Fibroblast of pulmonary artery (primary cell): ENCODE measurements at regions not wholly inside any gene's neighbourhood (a gene's known extent, or its start where the extent isn't known, plus 50 kb on each side); places are given as distances from the start of the nearest gene placed in this dataset.

Experiments used
- DNase-seq: peaks from one replicate; pipeline ENCODE4 v3.0.0-alpha.2; 2010; ENCODE audit warnings: low read depth
- H3K4me3 ChIP-seq: replicated peaks from 2 replicates; pipeline ENCODE4 v1.5.1; 2011; ENCODE audit warnings: low read depth, mild to moderate bottlenecking, control low read depth, low read length, moderate library complexity
- TF ChIP-seq, protein P1 (sequence below): IDR thresholded peaks from 2 replicates; pipeline ENCODE4 v1.5.1; 2011; ENCODE audit warnings: mild to moderate bottlenecking, control low read depth, low read length, inconsistent platforms; ENCODE audit errors: missing control alignments

DNA sequence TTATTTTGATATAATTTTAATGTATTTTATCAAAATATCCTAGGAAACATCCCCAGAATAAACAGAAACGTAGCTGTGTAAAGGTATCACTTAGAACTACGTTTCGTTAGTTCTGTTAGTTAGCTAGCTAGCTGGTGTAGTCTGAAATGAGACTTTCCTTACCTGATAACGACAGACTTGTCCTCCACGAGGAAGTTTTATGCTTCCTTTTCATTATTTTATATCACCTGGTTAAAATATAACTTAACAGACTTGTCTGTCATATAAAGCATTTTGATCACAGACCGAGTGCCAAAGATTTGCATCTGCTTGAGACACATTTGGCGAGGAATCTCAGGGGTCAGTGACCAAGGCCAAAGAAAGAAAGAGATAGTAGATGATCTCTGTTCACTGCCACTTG lies 829.5 kb downstream of the VGLL3 start:
- DNase-seq, result no peak
- no peak overlapping the region for H3K4me3 ChIP-seq
- TF ChIP-seq, protein P1, sequence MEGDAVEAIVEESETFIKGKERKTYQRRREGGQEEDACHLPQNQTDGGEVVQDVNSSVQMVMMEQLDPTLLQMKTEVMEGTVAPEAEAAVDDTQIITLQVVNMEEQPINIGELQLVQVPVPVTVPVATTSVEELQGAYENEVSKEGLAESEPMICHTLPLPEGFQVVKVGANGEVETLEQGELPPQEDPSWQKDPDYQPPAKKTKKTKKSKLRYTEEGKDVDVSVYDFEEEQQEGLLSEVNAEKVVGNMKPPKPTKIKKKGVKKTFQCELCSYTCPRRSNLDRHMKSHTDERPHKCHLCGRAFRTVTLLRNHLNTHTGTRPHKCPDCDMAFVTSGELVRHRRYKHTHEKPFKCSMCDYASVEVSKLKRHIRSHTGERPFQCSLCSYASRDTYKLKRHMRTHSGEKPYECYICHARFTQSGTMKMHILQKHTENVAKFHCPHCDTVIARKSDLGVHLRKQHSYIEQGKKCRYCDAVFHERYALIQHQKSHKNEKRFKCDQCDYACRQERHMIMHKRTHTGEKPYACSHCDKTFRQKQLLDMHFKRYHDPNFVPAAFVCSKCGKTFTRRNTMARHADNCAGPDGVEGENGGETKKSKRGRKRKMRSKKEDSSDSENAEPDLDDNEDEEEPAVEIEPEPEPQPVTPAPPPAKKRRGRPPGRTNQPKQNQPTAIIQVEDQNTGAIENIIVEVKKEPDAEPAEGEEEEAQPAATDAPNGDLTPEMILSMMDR, result no peak

DNA sequence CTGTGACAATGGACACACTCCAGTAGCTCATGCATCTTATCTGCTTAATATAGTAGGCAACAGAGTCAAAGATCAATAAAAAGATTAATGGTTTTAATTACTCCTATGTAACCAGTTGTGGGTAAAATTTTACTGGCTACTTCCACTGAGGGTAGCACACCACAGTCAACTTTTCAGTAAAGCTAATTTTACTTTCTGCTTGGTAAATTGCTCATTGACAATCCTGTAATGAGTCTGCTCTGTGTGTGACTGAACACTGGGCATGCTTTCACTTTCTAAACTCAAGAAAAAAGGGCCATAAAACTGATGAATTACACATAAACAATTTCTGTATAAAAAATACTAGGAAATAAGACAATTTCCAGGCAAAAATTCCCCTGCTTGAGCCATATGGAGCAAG lies 838.3 kb downstream of the VGLL3 start:
- no peak overlapping the region for H3K4me3 ChIP-seq
- no peak for DNase-seq
- TF ChIP-seq, protein P1, result no peak

DNA sequence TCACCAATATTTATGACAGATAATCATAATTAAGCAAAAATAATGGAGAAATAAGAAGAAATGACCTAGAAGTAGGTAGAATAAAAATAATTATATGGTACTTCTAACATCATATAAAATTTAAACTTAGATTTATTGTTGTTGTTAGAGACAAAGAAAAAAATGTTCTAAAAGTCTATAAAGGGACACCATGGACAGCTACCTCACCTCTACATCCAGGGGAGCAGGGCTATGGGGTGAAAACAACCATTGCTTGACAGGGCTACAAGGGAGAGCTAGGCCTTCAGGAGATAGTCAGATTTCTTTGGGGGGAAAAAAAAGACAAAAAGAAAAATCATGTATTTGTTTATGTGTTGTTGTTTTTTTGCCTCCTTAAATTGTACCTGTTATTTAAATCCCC lies 841.9 kb downstream of the VGLL3 start:
- no peak for DNase-seq
- TF ChIP-seq, protein P1, result no peak
- no peak overlapping the region for H3K4me3 ChIP-seq

DNA sequence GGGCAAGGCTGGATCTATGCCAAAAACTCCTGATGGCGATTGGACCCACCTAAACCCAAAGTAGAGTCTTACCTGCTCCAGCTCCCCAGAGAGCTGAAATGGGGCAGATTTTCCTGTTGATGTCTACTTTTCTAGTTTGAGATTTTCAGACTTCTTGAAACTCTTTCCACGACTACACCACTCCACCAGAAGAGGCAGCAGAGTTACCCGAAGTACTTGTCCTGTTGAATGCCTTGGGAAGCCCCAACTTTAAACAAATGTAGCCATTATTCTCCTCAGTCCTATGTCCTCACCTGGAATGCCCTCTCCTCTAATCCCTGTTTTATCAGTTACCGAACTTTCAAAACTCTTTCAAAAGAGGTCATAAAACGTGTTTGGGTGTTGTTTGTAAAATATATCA lies 843.8 kb downstream of the VGLL3 start:
- no peak for DNase-seq
- no peak overlapping the region for H3K4me3 ChIP-seq
- TF ChIP-seq, protein P1, result no peak

DNA sequence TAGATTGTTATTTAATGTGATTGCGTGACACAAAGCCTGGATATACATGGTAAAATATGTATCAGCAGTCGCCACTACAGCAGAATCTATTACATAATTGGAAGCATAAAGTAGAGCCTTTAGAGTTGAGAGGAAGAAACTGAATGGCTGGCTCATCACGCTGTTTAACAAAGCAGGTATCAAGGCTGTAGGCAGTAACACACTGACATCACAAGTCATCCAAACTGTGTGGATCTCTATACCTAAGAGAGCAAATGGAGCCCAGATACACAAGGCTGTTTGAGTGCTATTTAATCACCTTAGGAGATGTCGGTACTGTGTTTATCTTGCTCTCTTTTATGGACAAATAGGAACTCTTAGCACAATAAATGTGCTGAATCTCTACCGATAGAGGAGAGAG lies 864.4 kb downstream of the VGLL3 start:
- no peak overlapping the region for H3K4me3 ChIP-seq
- TF ChIP-seq, protein P1, result no peak
- no peak for DNase-seq
